GM23338 (cell line): ENCODE measurements at regions not wholly inside any gene's neighbourhood (a gene's known extent, or its start where the extent isn't known, plus 50 kb on each side); places are given as distances from the start of the nearest gene placed in this dataset.

Source experiments
- ATAC-seq: fragments of 200-7000 bp; cut with Tn5 transposase; 3 replicates; pipeline ENCODE4 v1.9.1; 2020
- DNase-seq: peaks from one replicate; pipeline ENCODE4 v3.0.0-alpha.2; 2015; ENCODE audit warnings: low spot score
- H2AFZ ChIP-seq: fragments of 200-600 bp; sonication (generic); 2 replicates; pipeline ENCODE4 v1.8.0; 2016; ENCODE audit warnings: antibody characterized with exemption, mild to moderate bottlenecking, moderate library complexity
- H3F3A ChIP-seq: fragments of 200-600 bp; sonication (generic); replicated peaks from 2 replicates; pipeline ENCODE4 v1.8.0; 2017; ENCODE audit warnings: antibody characterized with exemption, mixed run types, low read depth
- H3K27ac ChIP-seq: fragments of 200-600 bp; sonication (generic); 2 replicates; pipeline ENCODE4 v1.6.1; 2016; ENCODE audit warnings: low read depth
- H3K27me3 ChIP-seq: fragments of 200-600 bp; sonication (generic); 2 replicates; pipeline ENCODE4 v1.8.0; 2016; ENCODE audit warnings: mild to moderate bottlenecking, mixed run types, moderate library complexity; ENCODE audit not compliant: insufficient read depth
- H3K36me3 ChIP-seq: fragments of 200-600 bp; sonication (generic); 2 replicates; pipeline ENCODE4 v1.8.0; 2016; ENCODE audit warnings: mild to moderate bottlenecking; ENCODE audit not compliant: insufficient read depth
- H3K4me1 ChIP-seq: fragments of 200-600 bp; sonication (generic); 2 replicates; pipeline ENCODE4 v1.8.0; 2016; ENCODE audit warnings: mild to moderate bottlenecking, moderate library complexity; ENCODE audit not compliant: insufficient read depth
- H3K4me2 ChIP-seq: fragments of 200-600 bp; sonication (generic); 2 replicates; pipeline ENCODE4 v1.7.1; 2017; ENCODE audit warnings: mixed run types
- H3K4me3 ChIP-seq: fragments of 200-600 bp; sonication (generic); 2 replicates; pipeline ENCODE4 v1.6.1; 2016; ENCODE audit warnings: mixed run types
- H3K79me2 ChIP-seq: fragments of 200-600 bp; sonication (generic); replicated peaks from 2 replicates; pipeline ENCODE4 v1.8.0; 2017; ENCODE audit warnings: mild to moderate bottlenecking; ENCODE audit not compliant: insufficient read depth
- H3K9me2 ChIP-seq: fragments of 200-600 bp; sonication (generic); 2 replicates; pipeline ENCODE4 v1.8.0; 2017; ENCODE audit not compliant: insufficient read depth
- H4K20me1 ChIP-seq: fragments of 200-600 bp; sonication (generic); replicated peaks from 2 replicates; pipeline ENCODE4 v1.8.0; 2017; ENCODE audit warnings: mild to moderate bottlenecking; ENCODE audit not compliant: insufficient read depth
- H3K27ac Mint-ChIP-seq: 2 replicates; pipeline ENCODE4 v1.8.0; 2020; ENCODE audit warnings: inconsistent platforms, mild to moderate bottlenecking, moderate library complexity, mixed read lengths
- H3K27me3 Mint-ChIP-seq: 3 replicates; pipeline ENCODE4 v1.8.0; 2022; ENCODE audit warnings: low read depth, mild to moderate bottlenecking, moderate library complexity, mixed read lengths, inconsistent platforms; ENCODE audit not compliant: insufficient read depth, poor library complexity
- H3K36me3 Mint-ChIP-seq: 3 replicates; pipeline ENCODE4 v1.8.0; 2021; ENCODE audit warnings: low read depth, mild to moderate bottlenecking, inconsistent platforms, moderate library complexity, mixed read lengths
- H3K4me1 Mint-ChIP-seq: 3 replicates; pipeline ENCODE4 v1.8.0; 2020; ENCODE audit warnings: mild to moderate bottlenecking, inconsistent platforms, mixed read lengths
- H3K4me3 Mint-ChIP-seq: 3 replicates; pipeline ENCODE4 v1.8.0; 2021; ENCODE audit warnings: moderate library complexity, mild to moderate bottlenecking, inconsistent platforms, mixed read lengths
- H3K9me3 Mint-ChIP-seq: 3 replicates; pipeline ENCODE4 v1.8.0; 2020; ENCODE audit warnings: moderate library complexity, mild to moderate bottlenecking, inconsistent platforms, mixed read lengths
- CREB1 ChIP-seq: fragments of 250-450 bp; sonication (Bioruptor Pico); IDR thresholded peaks from 2 replicates; pipeline ENCODE4 v1.5.0; 2020; ENCODE audit warnings: low read depth, mild to moderate bottlenecking, moderate library complexity
- EZH2 ChIP-seq: fragments of 200-600 bp; sonication (generic); IDR thresholded peaks from one replicate; pipeline ENCODE4 v1.8.0; 2017; ENCODE audit warnings: antibody characterized with exemption, mild to moderate bottlenecking, low read depth; ENCODE audit not compliant: unreplicated experiment
- JUNB ChIP-seq: IDR thresholded peaks from one replicate; pipeline ENCODE4 v1.6.1; 2016; ENCODE audit warnings: antibody characterized with exemption; ENCODE audit not compliant: unreplicated experiment
- NANOG ChIP-seq: IDR thresholded peaks from 2 replicates; pipeline ENCODE4 v1.6.1; 2016; ENCODE audit warnings: antibody characterized with exemption, borderline replicate concordance
- POLR2AphosphoS5 ChIP-seq: IDR thresholded peaks from 2 replicates; pipeline ENCODE4 v1.6.1; 2016; ENCODE audit warnings: antibody characterized with exemption, low read depth
- REST ChIP-seq: IDR thresholded peaks from one replicate; pipeline ENCODE4 v1.6.1; 2018; ENCODE audit warnings: antibody characterized with exemption; ENCODE audit not compliant: unreplicated experiment
- STAT1 ChIP-seq: IDR thresholded peaks from one replicate; pipeline ENCODE4 v1.6.1; 2016; ENCODE audit warnings: antibody characterized with exemption; ENCODE audit not compliant: unreplicated experiment
- ZNF462 ChIP-seq: fragments of 250-450 bp; sonication (Bioruptor Pico); IDR thresholded peaks from 2 replicates; pipeline ENCODE4 v1.5.0; 2020; ENCODE audit warnings: mild to moderate bottlenecking, moderate library complexity
- TF ChIP-seq, protein P1 (sequence below), 2 experiments: fragments of 200-600 bp in 1 of 2; sonication (generic) in 1 of 2; conservative IDR thresholded peaks; 2 replicates each; pipeline versions ENCODE4 v1.5.1 to v1.6.1; 2016 to 2017; ENCODE audit warnings: antibody characterized with exemption in 2 of 2, low read depth in 2 of 2, mild to moderate bottlenecking in 2 of 2, moderate library complexity in 1 of 2

- TF ChIP-seq, protein P1, sequence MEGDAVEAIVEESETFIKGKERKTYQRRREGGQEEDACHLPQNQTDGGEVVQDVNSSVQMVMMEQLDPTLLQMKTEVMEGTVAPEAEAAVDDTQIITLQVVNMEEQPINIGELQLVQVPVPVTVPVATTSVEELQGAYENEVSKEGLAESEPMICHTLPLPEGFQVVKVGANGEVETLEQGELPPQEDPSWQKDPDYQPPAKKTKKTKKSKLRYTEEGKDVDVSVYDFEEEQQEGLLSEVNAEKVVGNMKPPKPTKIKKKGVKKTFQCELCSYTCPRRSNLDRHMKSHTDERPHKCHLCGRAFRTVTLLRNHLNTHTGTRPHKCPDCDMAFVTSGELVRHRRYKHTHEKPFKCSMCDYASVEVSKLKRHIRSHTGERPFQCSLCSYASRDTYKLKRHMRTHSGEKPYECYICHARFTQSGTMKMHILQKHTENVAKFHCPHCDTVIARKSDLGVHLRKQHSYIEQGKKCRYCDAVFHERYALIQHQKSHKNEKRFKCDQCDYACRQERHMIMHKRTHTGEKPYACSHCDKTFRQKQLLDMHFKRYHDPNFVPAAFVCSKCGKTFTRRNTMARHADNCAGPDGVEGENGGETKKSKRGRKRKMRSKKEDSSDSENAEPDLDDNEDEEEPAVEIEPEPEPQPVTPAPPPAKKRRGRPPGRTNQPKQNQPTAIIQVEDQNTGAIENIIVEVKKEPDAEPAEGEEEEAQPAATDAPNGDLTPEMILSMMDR (conservative IDR thresholded peaks at IDR 0.05; ENCODE audit: low read depth in 2 of 2) = no peak
- no peak for TF ChIP-seq ZNF462 (CRISPR knock-in tag)
Observed at GRCh38 chr5:115381911-115382662, 85.6 kb upstream of the CCDC112 start (continued).

DNA sequence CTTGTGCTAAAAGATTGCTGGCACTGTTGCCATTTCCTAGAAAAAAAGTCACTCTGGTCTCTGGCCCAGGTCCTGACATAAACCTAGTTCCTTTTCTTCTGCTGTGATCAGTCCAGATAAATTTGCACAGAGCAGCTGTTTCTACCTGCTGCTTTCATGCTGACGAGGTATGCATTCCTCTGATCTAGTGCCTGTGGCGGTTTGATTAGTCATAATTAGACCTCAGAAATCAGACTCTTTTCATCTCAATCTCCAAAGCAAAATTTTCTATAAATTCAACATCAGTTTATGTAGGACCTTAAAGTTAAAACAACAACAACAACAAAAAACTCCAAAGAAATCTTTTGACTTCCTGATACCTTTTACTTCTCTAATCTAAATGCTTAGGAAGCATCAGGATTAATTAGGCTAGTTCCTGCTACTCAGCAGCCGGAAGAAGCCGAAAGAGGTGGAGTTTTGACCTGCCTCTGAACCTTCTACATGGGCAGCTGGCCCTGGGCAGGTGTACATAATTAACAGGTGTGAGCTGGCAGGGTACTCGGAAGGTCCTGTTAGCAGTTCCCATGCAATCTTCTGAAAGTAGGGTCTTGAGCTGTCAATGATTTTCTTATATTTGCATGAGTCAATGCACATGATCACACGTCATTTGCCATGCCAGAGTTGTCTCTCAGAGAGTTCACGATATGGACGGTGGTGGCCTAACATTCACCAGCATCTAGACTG, 83.3 kb upstream of the CCDC112 start:
- H3K4me2 ChIP-seq = no peak overlapping the region
- no peaks in the 10 kb centered on the region for H3F3A ChIP-seq
- no peak overlapping the region for H3K27ac ChIP-seq
- DNase-seq (no peak), ATAC-seq (no peak)
- no peaks in the 10 kb centered on the region for H3K9me3 Mint-ChIP-seq
- H3K4me3 ChIP-seq = no peak overlapping the region
- peaks cover 2% of the 10 kb centered on the region; the same call in 1 of the 3 replicates for H3K4me1 Mint-ChIP-seq
- H4K20me1 ChIP-seq = no peaks in the 10 kb centered on the region
- H3K9me2 ChIP-seq = peaks cover 5% of the 10 kb centered on the region; the same call in 1 of the 2 replicates
- peaks cover 3% of the 10 kb centered on the region; the same call in 1 of the 2 replicates for H3K4me1 ChIP-seq
- H3K4me3 Mint-ChIP-seq = no peak overlapping the region
- H2AFZ ChIP-seq = no peak overlapping the region
- H3K27ac Mint-ChIP-seq = no peak overlapping the region
- H3K27me3 ChIP-seq = no peaks in the 10 kb centered on the region
- H3K36me3 ChIP-seq = no peaks in the 10 kb centered on the region
- no peaks in the 10 kb centered on the region for H3K79me2 ChIP-seq
- H3K36me3 Mint-ChIP-seq = no peaks in the 10 kb centered on the region
- no peaks in the 10 kb centered on the region for H3K27me3 Mint-ChIP-seq
- TF ChIP-seq NANOG (no peak), JUNB (no peak), REST (no peak), EZH2 (no peak), POLR2AphosphoS5 (no peak), CREB1 (CRISPR knock-in tag) (no peak), STAT1 (no peak)
- TF ChIP-seq, protein P1 (conservative IDR thresholded peaks at IDR 0.05; ENCODE audit: low read depth in 2 of 2) = no peak
